Calu3 (cell line): ENCODE measurements at regions not wholly inside any gene's neighbourhood (a gene's known extent, or its start where the extent isn't known, plus 50 kb on each side); places are given as distances from the start of the nearest gene placed in this dataset.

Experiments used
- BruUV-seq: library from RNA; stranded (reverse); fragments of 400-500 nt; replicated peaks from 2 replicates; lab custom pipeline; 2021; lab: Mats Ljungman, UMichigan
- CTCF ChIA-PET: fragments of 300-600 bp; sonication (Branson Sonifier 250); formaldehyde crosslinking; loops from one replicate; lab custom pipeline; 2022; ENCODE audit warnings: antibody characterized with exemption; lab: Charles Lee
- DNase-seq: peaks from one replicate; pipeline ENCODE4 v3.0.0; 2022
- H3K27ac Mint-ChIP-seq: one replicate; pipeline ENCODE4 v1.8.0; 2022; ENCODE audit warnings: mixed read lengths; ENCODE audit not compliant: unreplicated experiment
- H3K27me3 Mint-ChIP-seq: one replicate; pipeline ENCODE4 v1.8.0; 2022; ENCODE audit warnings: mixed read lengths; ENCODE audit not compliant: unreplicated experiment
- H3K36me3 Mint-ChIP-seq: one replicate; pipeline ENCODE4 v1.8.0; 2022; ENCODE audit warnings: mild to moderate bottlenecking, moderate library complexity, mixed read lengths; ENCODE audit not compliant: insufficient read depth, unreplicated experiment
- H3K4me1 Mint-ChIP-seq: one replicate; pipeline ENCODE4 v1.8.0; 2022; ENCODE audit warnings: mild to moderate bottlenecking, low read depth, mixed read lengths; ENCODE audit not compliant: unreplicated experiment
- H3K4me3 Mint-ChIP-seq: one replicate; pipeline ENCODE4 v1.8.0; 2022; ENCODE audit warnings: mild to moderate bottlenecking, low read depth, moderate library complexity, mixed read lengths; ENCODE audit not compliant: unreplicated experiment
- H3K9me3 Mint-ChIP-seq: one replicate; pipeline ENCODE4 v1.8.0; 2022; ENCODE audit warnings: low read depth, mixed read lengths; ENCODE audit not compliant: unreplicated experiment
- CTCF ChIP-seq: fragments of 200-600 bp; IDR thresholded peaks from one replicate; pipeline ENCODE4 v1.8.0; 2022; ENCODE audit warnings: antibody characterized with exemption; ENCODE audit not compliant: unreplicated experiment
- intact Hi-C: fragments of 100-400 bp; cut with micrococcal nuclease; formaldehyde crosslinking; loops from one replicate; pipeline ENCODE4 v1.10.0; 2022; ENCODE audit not compliant: unreplicated experiment

- Mint-ChIP-seq H3K27ac (no peak overlapping the region), H3K27me3 (no peaks in the 10 kb centered on the region), H3K36me3 (no peaks in the 10 kb centered on the region), H3K9me3 (no peaks in the 10 kb centered on the region), H3K4me3 (no peak overlapping the region), H3K4me1 (no peaks in the 10 kb centered on the region)
- DNase-seq = no peak
- CTCF ChIA-PET = interaction anchor here (0.9 to 1.9 kb wide), 2 partner anchors 476 to 567 kb away, joined by 4 to 14 read pairs; no protein-coding TSS in a partner anchor
- intact Hi-C loops = loop anchor here (1.0 to 2.0 kb wide), 3 partner anchors 476 to 598 kb away; no protein-coding TSS in a partner anchor
- no TSS peak for BruUV-seq
- TF ChIP-seq CTCF = no peak
These were observed 70.2 kb upstream of the ZBTB20 start for GRCh38 chr3:115217292-115217677.

GRCh38 chr3:115217678-115218451 lies 70.8 kb upstream of the ZBTB20 start:
- Mint-ChIP-seq H3K27ac (no peak overlapping the region), H3K4me3 (no peak overlapping the region)

GRCh38 chr3:115218859-115219258 lies 71.8 kb upstream of the ZBTB20 start:
- no peak for TF ChIP-seq CTCF
- BruUV-seq = no TSS peak
- H3K36me3 Mint-ChIP-seq = no peaks in the 10 kb centered on the region
- intact Hi-C loops = loop anchor here (1.0 kb wide), 1 partner anchor 217 kb away; no protein-coding TSS in a partner anchor
- H3K27me3 Mint-ChIP-seq = no peaks in the 10 kb centered on the region
- no peak overlapping the region for H3K4me3 Mint-ChIP-seq
- CTCF ChIA-PET = interaction anchor here (1.9 kb wide), 1 partner anchor 565 kb away, joined by 14 read pairs; no protein-coding TSS in a partner anchor
- H3K9me3 Mint-ChIP-seq = no peaks in the 10 kb centered on the region
- no peaks in the 10 kb centered on the region for H3K4me1 Mint-ChIP-seq
- DNase-seq = no peak
- H3K27ac Mint-ChIP-seq = no peak overlapping the region

More at GRCh38 chr3:115217678-115218451, 70.8 kb upstream of the ZBTB20 start:
- Mint-ChIP-seq H3K36me3 (no peaks in the 10 kb centered on the region), H3K27me3 (no peaks in the 10 kb centered on the region), H3K4me1 (no peaks in the 10 kb centered on the region), H3K9me3 (no peaks in the 10 kb centered on the region)
- no TSS peak for BruUV-seq
- CTCF ChIA-PET = interaction anchor here (0.6 to 1.9 kb wide), 4 partner anchors 184 to 681 kb away, joined by 3 to 14 read pairs (median 4); no protein-coding TSS in a partner anchor
- peak; percentile 59 for TF ChIP-seq CTCF
- intact Hi-C loops = loop anchor here (1.0 to 2.0 kb wide), 4 partner anchors 218 to 597 kb away; no protein-coding TSS in a partner anchor
- DNase-seq = peak; percentile 63

- BruUV-seq = no TSS peak
- H3K4me1 Mint-ChIP-seq = no peaks in the 10 kb centered on the region
- intact Hi-C loops = no loop called here
These were observed 77.6 kb upstream of the ZBTB20 start for GRCh38 chr3:115224687-115225086.

More at GRCh38 chr3:115224687-115225086, 77.6 kb upstream of the ZBTB20 start:
- H3K27me3 Mint-ChIP-seq = no peaks in the 10 kb centered on the region
- H3K36me3 Mint-ChIP-seq = no peaks in the 10 kb centered on the region
- H3K9me3 Mint-ChIP-seq = peaks cover 2% of the 10 kb centered on the region
- no peak for TF ChIP-seq CTCF
- no peak for DNase-seq
- no peak overlapping the region for H3K4me3 Mint-ChIP-seq
- no peak overlapping the region for H3K27ac Mint-ChIP-seq
- CTCF ChIA-PET = no interaction called here
